OCI-LY1 (cell line): ENCODE measurements at regions not wholly inside any gene's neighbourhood (a gene's known extent, or its start where the extent isn't known, plus 50 kb on each side); places are given as distances from the start of the nearest gene placed in this dataset.

Source experiments
- CTCF ChIP-seq: fragments of 200-600 bp; sonication (generic), shearing (Covaris generic); IDR thresholded peaks from 2 replicates; pipeline ENCODE4 v1.5.1; 2017; ENCODE audit warnings: mild to moderate bottlenecking, antibody characterized with exemption, low read length, moderate library complexity, mixed read lengths
- EZH2 ChIP-seq: fragments of 200-600 bp; sonication (generic), shearing (Covaris generic); IDR thresholded peaks from 2 replicates; pipeline ENCODE4 v1.8.0; 2017; ENCODE audit warnings: borderline replicate concordance, mixed run types, mild to moderate bottlenecking, antibody characterized with exemption, low read length, moderate library complexity, mixed read lengths

DNA sequence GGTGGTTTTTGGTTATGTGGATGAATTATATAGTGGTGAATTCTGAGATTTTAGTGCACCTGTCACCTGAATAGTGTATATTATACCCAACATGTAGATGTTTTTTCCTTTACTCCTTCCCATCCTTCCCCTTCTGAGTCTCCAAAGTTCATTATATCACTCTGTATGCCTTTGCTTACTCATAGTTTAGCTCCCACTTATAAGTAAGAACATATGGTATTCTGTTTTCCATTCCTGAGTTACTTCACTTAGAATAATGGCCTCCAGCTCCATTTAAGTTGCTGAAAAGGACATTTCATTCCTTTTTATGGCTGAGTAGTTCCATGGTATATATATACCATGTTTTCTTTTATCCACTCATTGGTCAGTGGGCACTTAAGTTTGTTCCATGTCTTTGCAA is 161.6 kb upstream of the CD180 start:
- no peak for TF ChIP-seq CTCF
- TF ChIP-seq EZH2 = no peak
